H1 (cell line): ENCODE measurements at regions not wholly inside any gene's neighbourhood (a gene's known extent, or its start where the extent isn't known, plus 50 kb on each side); places are given as distances from the start of the nearest gene placed in this dataset.

Source experiments
- CTCF ChIA-PET: fragments of 300-600 bp; sonication (Branson Sonifier 250); formaldehyde crosslinking; loops from one replicate; lab custom pipeline; 2021; ENCODE audit not compliant: partially characterized antibody; lab: Charles Lee
- POLR2A ChIA-PET: fragments of 300-600 bp; sonication (Branson Sonifier 250); formaldehyde crosslinking; loops from one replicate; lab custom pipeline; 2021; ENCODE audit warnings: inconsistent platforms; ENCODE audit not compliant: partially characterized antibody; lab: Charles Lee
- DNase-seq, 2 experiments: peaks; one replicate each; pipeline versions ENCODE4 v3.0.0 to v3.0.0-alpha.2; 2010 to 2022; ENCODE audit warnings: low spot score in 2 of 2, low read depth in 1 of 2, mixed read lengths in 1 of 2
- FAIRE-seq: peaks from 2 replicates; lab custom pipeline; 2011; peaks lifted over from hg19 to GRCh38; lab: Jason Lieb, UNC
- H2AFZ ChIP-seq: 2 replicates; pipeline ENCODE4 v1.8.1; 2012; ENCODE audit warnings: low read length, inconsistent platforms
- H2AK5ac ChIP-seq: 2 replicates; pipeline ENCODE4 v1.6.1; 2013; ENCODE audit warnings: low read depth, low read length
- H2BK120ac ChIP-seq: replicated peaks from 2 replicates; pipeline ENCODE3; 2013; ENCODE audit warnings: low read depth, low read length, inconsistent platforms
- H2BK12ac ChIP-seq: 2 replicates; pipeline ENCODE4 v1.6.1; 2013; ENCODE audit warnings: low read depth, low read length
- H2BK15ac ChIP-seq: 2 replicates; pipeline ENCODE4 v1.6.1; 2013; ENCODE audit warnings: low read length
- H2BK20ac ChIP-seq: 2 replicates; pipeline ENCODE4 v1.6.1; 2013; ENCODE audit warnings: low read length
- H2BK5ac ChIP-seq: 2 replicates; pipeline ENCODE4 v1.6.1; 2013; ENCODE audit warnings: low read depth, low read length
- H3K14ac ChIP-seq: 2 replicates; pipeline ENCODE4 v1.6.1; 2013; ENCODE audit warnings: inconsistent platforms; ENCODE audit not compliant: insufficient read length
- H3K18ac ChIP-seq: 2 replicates; pipeline ENCODE4 v1.6.1; 2013; ENCODE audit warnings: low read length; ENCODE audit errors: extremely low read depth
- H3K23ac ChIP-seq: 2 replicates; pipeline ENCODE4 v1.6.1; 2013; ENCODE audit warnings: inconsistent platforms; ENCODE audit not compliant: insufficient read length
- H3K23me2 ChIP-seq: 2 replicates; pipeline ENCODE4 v1.6.1; 2013; ENCODE audit warnings: low read depth, low read length
- H3K27ac ChIP-seq: 2 replicates; pipeline ENCODE4 v1.6.1; 2011; ENCODE audit warnings: low read depth, low read length, inconsistent platforms
- H3K27me3 ChIP-seq, 4 experiments: replicated peaks in 1 of 4; 1 replicate in 1 of 4; 2 replicates in 3 of 4; pipeline versions ENCODE4 v1.6.1 to v1.8.1; 2011 to 2013; ENCODE audit warnings: low read length in 3 of 4, mild to moderate bottlenecking in 3 of 4, inconsistent platforms in 2 of 4, mixed read lengths in 2 of 4, moderate library complexity in 1 of 4; ENCODE audit not compliant: control insufficient read depth in 3 of 4, insufficient read depth in 3 of 4; ENCODE audit errors: extremely low read depth in 1 of 4
- H3K36me3 ChIP-seq, 4 experiments: 2 replicates each; pipeline versions ENCODE4 v1.6.1 to v1.8.1; 2011 to 2013; ENCODE audit warnings: mild to moderate bottlenecking in 4 of 4, low read length in 3 of 4, moderate library complexity in 2 of 4, control low read depth in 1 of 4, inconsistent platforms in 1 of 4; ENCODE audit not compliant: insufficient read depth in 4 of 4, control insufficient read depth in 2 of 4
- H3K4ac ChIP-seq: replicated peaks from 2 replicates; pipeline ENCODE3; 2013; ENCODE audit warnings: low read length, low read depth, mixed read lengths, inconsistent platforms; ENCODE audit not compliant: insufficient read length
- H3K4me1 ChIP-seq, 4 experiments: replicated peaks in 1 of 4; 1 replicate in 1 of 4; 2 replicates in 3 of 4; pipeline versions ENCODE4 v1.6.1 to v1.8.1; 2011 to 2013; ENCODE audit warnings: low read length in 3 of 4, inconsistent platforms in 2 of 4, mixed read lengths in 1 of 4; ENCODE audit not compliant: insufficient read depth in 4 of 4, control insufficient read depth in 3 of 4
- H3K4me2 ChIP-seq, 2 experiments: 2 replicates each; pipeline versions ENCODE4 v1.6.1 to v1.8.1; 2011 to 2013; ENCODE audit warnings: low read depth in 2 of 2, low read length in 2 of 2, control low read depth in 1 of 2, inconsistent platforms in 1 of 2, mild to moderate bottlenecking in 1 of 2; ENCODE audit not compliant: insufficient read depth in 1 of 2
- H3K4me3 ChIP-seq, 4 experiments: fragments of 200-600, 300-600 bp in 1 of 4; sonication (generic), shearing (Covaris generic), sonication (Bioruptor Twin) in 1 of 4; 2 replicates each; pipeline versions ENCODE4 v1.5.1 to v1.8.1; 2011 to 2016; ENCODE audit warnings: low read length in 4 of 4, low read depth in 3 of 4, control low read depth in 2 of 4, inconsistent platforms in 2 of 4, mild to moderate bottlenecking in 2 of 4, mixed read lengths in 1 of 4, moderate library complexity in 1 of 4; ENCODE audit not compliant: insufficient read depth in 2 of 4; ENCODE audit errors: extremely low read depth in 1 of 4
- H3K56ac ChIP-seq: replicated peaks from 2 replicates; pipeline ENCODE3; 2013; ENCODE audit warnings: low read depth, mild to moderate bottlenecking, mixed read lengths, low read length, inconsistent platforms; ENCODE audit not compliant: insufficient read length
- H3K79me1 ChIP-seq: 2 replicates; pipeline ENCODE4 v1.6.1; 2013; ENCODE audit warnings: low read depth, low read length, control low read depth
- H3K79me2 ChIP-seq, 2 experiments: 2 replicates each; pipeline versions ENCODE4 v1.6.1 to v1.8.1; 2012 to 2013; ENCODE audit warnings: low read length in 2 of 2, mild to moderate bottlenecking in 2 of 2, inconsistent platforms in 1 of 2; ENCODE audit not compliant: insufficient read depth in 2 of 2, control insufficient read depth in 1 of 2
- H3K9ac ChIP-seq, 4 experiments: replicated peaks in 1 of 4; 1 replicate in 1 of 4; 2 replicates in 3 of 4; pipeline versions ENCODE4 v1.6.1 to v1.8.1; 2011 to 2013; ENCODE audit warnings: low read depth in 3 of 4, low read length in 3 of 4, control low read depth in 2 of 4, mild to moderate bottlenecking in 2 of 4, moderate library complexity in 2 of 4, inconsistent platforms in 1 of 4; ENCODE audit errors: extremely low read depth in 1 of 4
- H3K9me3 ChIP-seq, 2 experiments: 2 replicates each; pipeline versions ENCODE4 v1.6.1 to v1.8.1; 2012 to 2013; ENCODE audit warnings: mild to moderate bottlenecking in 2 of 2, moderate library complexity in 2 of 2, control low read depth in 1 of 2, inconsistent platforms in 1 of 2, low read depth in 1 of 2, low read length in 1 of 2, mixed read lengths in 1 of 2; ENCODE audit not compliant: insufficient read depth in 2 of 2
- H4K20me1 ChIP-seq, 2 experiments: replicated peaks in 1 of 2; 2 replicates each; pipeline versions ENCODE3 to v1.8.1; 2011 to 2013; ENCODE audit warnings: inconsistent platforms in 2 of 2, low read length in 2 of 2, mild to moderate bottlenecking in 1 of 2; ENCODE audit not compliant: insufficient read depth in 2 of 2, control insufficient read depth in 1 of 2
- H4K5ac ChIP-seq: 2 replicates; pipeline ENCODE4 v1.6.1; 2013; ENCODE audit warnings: low read length, low read depth, mixed read lengths, inconsistent platforms; ENCODE audit not compliant: insufficient read length
- H4K8ac ChIP-seq: 2 replicates; pipeline ENCODE4 v1.8.0; 2013; ENCODE audit warnings: mild to moderate bottlenecking, moderate library complexity, low read length, inconsistent platforms; ENCODE audit not compliant: insufficient read depth; ENCODE audit errors: extremely low read depth
- H4K91ac ChIP-seq: replicated peaks from 2 replicates; pipeline ENCODE3; 2013; ENCODE audit warnings: low read length, mixed read lengths, inconsistent platforms; ENCODE audit not compliant: insufficient read length
- CBX8 ChIP-seq: fragments of 300-800, 300-1000 bp; sonication (generic); IDR thresholded peaks from 2 replicates; pipeline ENCODE4 v1.7.1; 2016; ENCODE audit warnings: low read depth, low read length, borderline replicate concordance
- CHD1 ChIP-seq: IDR thresholded peaks from 2 replicates; pipeline ENCODE4 v1.6.1; 2012; ENCODE audit warnings: low read depth, low read length, improper control_type of control experiment
- SP1 ChIP-seq: IDR thresholded peaks from 2 replicates; pipeline ENCODE4 v1.6.1; 2011; ENCODE audit warnings: low read depth, low read length
- TBP ChIP-seq: IDR thresholded peaks from 2 replicates; pipeline ENCODE4 v1.6.1; 2011; ENCODE audit warnings: low read depth, low read length, improper control_type of control experiment
- WGBS, 2 experiments: shearing (Covaris generic) in 1 of 2; methylation state at CpG; one replicate each; pipeline versions ENCODE4 v1.1.6 to v1.1.7; 2013 to 2015; ENCODE audit warnings: low lambda C conversion rate in 2 of 2, mixed read lengths in 2 of 2, inconsistent platforms in 1 of 2, low coverage in 1 of 2, missing lambda C conversion rate in 1 of 2; ENCODE audit not compliant: insufficient replicate concordance in 2 of 2, insufficient coverage in 1 of 2, insufficient read length in 1 of 2; ENCODE audit errors: extremely low coverage in 1 of 2, missing lambda C conversion rate in 1 of 2; 5-methylcytosine and 5-hydroxymethylcytosine counted together

DNA sequence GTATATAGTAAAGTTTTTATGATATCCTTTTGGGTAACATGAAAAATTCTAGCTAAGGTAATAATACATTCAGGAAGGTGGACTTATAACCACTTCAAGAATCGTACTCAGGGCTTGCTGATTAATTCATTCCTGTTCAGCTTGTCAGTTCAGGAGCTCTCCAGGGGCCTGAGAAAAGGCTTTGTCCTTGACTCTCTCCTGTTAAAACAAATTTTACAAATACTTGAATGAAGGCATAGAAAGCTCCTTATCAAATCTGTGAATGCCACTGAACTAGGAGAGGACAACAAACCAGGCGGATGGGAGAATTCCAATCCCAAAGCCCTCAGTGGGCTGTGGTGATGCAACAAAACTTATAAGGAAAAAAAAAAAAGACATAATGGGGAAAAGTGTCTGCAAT is 354.5 kb upstream of the ZMIZ1 start:
- H4K8ac ChIP-seq = no peak overlapping the region
- no peak overlapping the region for H3K56ac ChIP-seq
- no peak overlapping the region for H3K4ac ChIP-seq
- H3K79me1 ChIP-seq = no peaks in the 10 kb centered on the region
- 74% methylated on average over 2 of the region's 2 CpGs; no CpG with 5 or more reads in 1 of the 2 experiments for WGBS, 2 experiments
- H3K9ac ChIP-seq = no peak overlapping the region
- H2BK20ac ChIP-seq = no peak overlapping the region
- H2AFZ ChIP-seq = no peak overlapping the region
- no peaks in the 10 kb centered on the region for H3K79me2 ChIP-seq
- POLR2A ChIA-PET = no interaction called here
- no peak overlapping the region for H2BK12ac ChIP-seq
- H2AK5ac ChIP-seq = no peak overlapping the region
- no peaks in the 10 kb centered on the region; a peak in 1 of 8 replicates for H3K36me3 ChIP-seq
- no peaks in the 10 kb centered on the region for H4K20me1 ChIP-seq
- FAIRE-seq = no peak
- H3K23ac ChIP-seq = no peak overlapping the region
- DNase-seq = no peak
- H3K14ac ChIP-seq = no peak overlapping the region
- H3K4me1 ChIP-seq = peaks cover 0 to 4% (median 2%) of the 10 kb centered on the region in 4 experiments; a peak in 3 of 7 replicates
- no peak overlapping the region for H3K18ac ChIP-seq
- H3K4me2 ChIP-seq = no peak overlapping the region
- H3K23me2 ChIP-seq = no peaks in the 10 kb centered on the region
- no peaks in the 10 kb centered on the region for H3K27me3 ChIP-seq
- no peak overlapping the region for H4K91ac ChIP-seq
- no peak overlapping the region for H2BK5ac ChIP-seq
- H2BK120ac ChIP-seq = no peak overlapping the region
- no peak overlapping the region for H4K5ac ChIP-seq
- no peaks in the 10 kb centered on the region for H3K9me3 ChIP-seq
- H2BK15ac ChIP-seq = no peak overlapping the region
- no peak overlapping the region for H3K27ac ChIP-seq
- no peak overlapping the region for H3K4me3 ChIP-seq
- CTCF ChIA-PET = interaction anchor here (0.7 to 1.4 kb wide), 2 partner anchors 15 to 310 kb away, joined by 3 to 4 read pairs; no protein-coding TSS in a partner anchor
- no peak for TF ChIP-seq SP1
- no peak for TF ChIP-seq TBP
- TF ChIP-seq CBX8 = no peak
- no peak for TF ChIP-seq CHD1
